Esophagus muscularis mucosa (tissue), 4 donors: ENCODE measurements at regions not wholly inside any gene's neighbourhood (a gene's known extent, or its start where the extent isn't known, plus 50 kb on each side); places are given as distances from the start of the nearest gene placed in this dataset.

ENCODE experiments used
- DNase-seq: peaks from one replicate; pipeline ENCODE4 v3.0.0-alpha.2; 2017; ENCODE audit errors: extremely low spot score
- H3K27ac ChIP-seq, 4 donors: fragments of 200-600 bp; sonication (generic); replicated peaks in 1 of 4; 1 replicate in 3 of 4; 2 replicates in 1 of 4; pipeline ENCODE4 v1.5.1; 2016 to 2019; ENCODE audit warnings: mild to moderate bottlenecking in 1 of 4
- H3K27me3 ChIP-seq, 4 donors: fragments of 200-600 bp; sonication (generic); one replicate each; pipeline versions ENCODE4 v1.5.1 to v1.6.0; 2016 to 2019
- H3K36me3 ChIP-seq, 4 donors: fragments of 200-600 bp; sonication (generic); one replicate each; pipeline ENCODE4 v1.5.1; 2016 to 2019
- H3K4me1 ChIP-seq, 4 donors: fragments of 200-600 bp; sonication (generic); one replicate each; pipeline ENCODE4 v1.5.1; 2016 to 2019
- H3K4me3 ChIP-seq, 4 donors: fragments of 200-600 bp; sonication (generic); 1 replicate in 2 of 4; 2 replicates in 2 of 4; pipeline ENCODE4 v1.5.1; 2016 to 2019; ENCODE audit warnings: mild to moderate bottlenecking in 4 of 4, moderate library complexity in 1 of 4
- H3K9me3 ChIP-seq, 4 donors: fragments of 200-600 bp; sonication (generic); 1 replicate in 3 of 4; 2 replicates in 1 of 4; pipeline ENCODE4 v1.5.1; 2016 to 2019
- EP300 ChIP-seq: sonication (generic); formaldehyde crosslinking; IDR thresholded peaks from one replicate; pipeline ENCODE4 v1.6.1; 2017; ENCODE audit warnings: antibody characterized with exemption
- POLR2A ChIP-seq: fragments of 450-650 bp; IDR thresholded peaks from one replicate; pipeline ENCODE4 v1.6.1; 2017; ENCODE audit warnings: antibody characterized with exemption, moderate library complexity, mild to moderate bottlenecking, low read depth
- POLR2AphosphoS5 ChIP-seq, 2 donors: sonication (generic); formaldehyde crosslinking; IDR thresholded peaks; one replicate each; pipeline ENCODE4 v1.6.1; 2017; ENCODE audit warnings: antibody characterized with exemption in 2 of 2
- WGBS: methylation state at CpG from one replicate; pipeline ENCODE4 v1.1.5; 2018; 5-methylcytosine and 5-hydroxymethylcytosine counted together
- intact Hi-C: fragments of 100-400 bp; cut with DNase I; formaldehyde crosslinking; loops from one replicate; pipeline ENCODE4 v1.15.1; 2023
- TF ChIP-seq, protein P1 (sequence below), 3 experiments: fragments of 200-600 bp in 2 of 3; fragments of 450-650 bp in 1 of 3; sonication (generic) in 2 of 3; IDR thresholded peaks; one replicate each; pipeline ENCODE4 v1.5.1; 2017 to 2019; ENCODE audit warnings: antibody characterized with exemption in 3 of 3, mild to moderate bottlenecking in 2 of 3, moderate library complexity in 1 of 3

DNA sequence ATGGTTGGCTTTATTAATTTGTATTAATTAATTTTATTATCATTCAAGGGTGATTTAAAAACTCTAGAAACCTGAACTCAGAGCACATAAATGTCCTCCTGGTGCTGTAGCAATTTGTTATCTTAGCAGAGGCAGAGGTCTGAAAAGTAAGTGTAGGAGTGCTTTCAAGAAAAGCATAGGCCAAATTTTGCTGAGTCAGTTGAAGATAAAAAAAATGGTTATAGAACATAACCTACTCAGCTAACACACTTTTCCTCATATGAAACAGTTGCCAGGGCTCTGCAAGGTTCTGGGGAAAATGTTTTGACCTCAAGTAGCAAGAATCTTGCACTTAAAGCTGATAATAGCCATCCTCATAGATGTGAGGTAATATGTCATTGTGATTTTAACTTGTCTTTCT is 53.5 kb upstream of the CHODL start:
- TF ChIP-seq, protein P1, sequence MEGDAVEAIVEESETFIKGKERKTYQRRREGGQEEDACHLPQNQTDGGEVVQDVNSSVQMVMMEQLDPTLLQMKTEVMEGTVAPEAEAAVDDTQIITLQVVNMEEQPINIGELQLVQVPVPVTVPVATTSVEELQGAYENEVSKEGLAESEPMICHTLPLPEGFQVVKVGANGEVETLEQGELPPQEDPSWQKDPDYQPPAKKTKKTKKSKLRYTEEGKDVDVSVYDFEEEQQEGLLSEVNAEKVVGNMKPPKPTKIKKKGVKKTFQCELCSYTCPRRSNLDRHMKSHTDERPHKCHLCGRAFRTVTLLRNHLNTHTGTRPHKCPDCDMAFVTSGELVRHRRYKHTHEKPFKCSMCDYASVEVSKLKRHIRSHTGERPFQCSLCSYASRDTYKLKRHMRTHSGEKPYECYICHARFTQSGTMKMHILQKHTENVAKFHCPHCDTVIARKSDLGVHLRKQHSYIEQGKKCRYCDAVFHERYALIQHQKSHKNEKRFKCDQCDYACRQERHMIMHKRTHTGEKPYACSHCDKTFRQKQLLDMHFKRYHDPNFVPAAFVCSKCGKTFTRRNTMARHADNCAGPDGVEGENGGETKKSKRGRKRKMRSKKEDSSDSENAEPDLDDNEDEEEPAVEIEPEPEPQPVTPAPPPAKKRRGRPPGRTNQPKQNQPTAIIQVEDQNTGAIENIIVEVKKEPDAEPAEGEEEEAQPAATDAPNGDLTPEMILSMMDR (IDR thresholded peaks at IDR 0.05): no peak
- TF ChIP-seq POLR2A: no peak
- TF ChIP-seq EP300: no peak
- H3K27ac ChIP-seq: no peak overlapping the region
- H3K4me1 ChIP-seq: no peaks in the 10 kb centered on the region
- DNase-seq: no peak
- no peaks in the 10 kb centered on the region for H3K27me3 ChIP-seq
- intact Hi-C loops: no loop called here
- no peaks in the 10 kb centered on the region for H3K9me3 ChIP-seq
- no peak overlapping the region for H3K4me3 ChIP-seq
- H3K36me3 ChIP-seq: no peaks in the 10 kb centered on the region

DNA sequence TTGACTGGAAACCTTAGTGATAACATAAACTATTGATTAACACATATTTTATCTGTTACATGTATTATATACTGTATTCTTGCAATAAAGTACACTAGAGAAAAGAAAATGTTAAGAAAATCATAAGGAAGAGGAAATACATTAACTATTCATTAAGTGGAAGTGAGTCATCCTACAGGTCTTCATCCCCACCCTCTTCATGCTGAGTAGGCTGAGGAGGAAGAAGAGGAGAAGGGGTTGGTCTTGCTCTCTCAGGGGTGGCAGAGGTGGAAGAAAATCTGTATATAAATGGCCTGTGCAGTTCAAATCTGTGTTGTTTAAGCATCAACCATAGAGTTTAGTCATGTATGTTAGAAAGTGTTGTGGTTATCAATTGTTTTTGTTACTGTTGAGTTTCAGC is 66.1 kb upstream of the CHODL start:
- no peaks in the 10 kb centered on the region for H3K9me3 ChIP-seq
- intact Hi-C loops: no loop called here
- no peaks in the 10 kb centered on the region for H3K27me3 ChIP-seq
- DNase-seq: no peak
- no peaks in the 10 kb centered on the region for H3K4me1 ChIP-seq
- H3K27ac ChIP-seq: no peak overlapping the region
- no peak for TF ChIP-seq POLR2A
- TF ChIP-seq, protein P1 (IDR thresholded peaks at IDR 0.05): no peak
- no peak for TF ChIP-seq POLR2AphosphoS5 (IDR thresholded peaks at IDR 0.05)
- TF ChIP-seq EP300: no peak
- H3K36me3 ChIP-seq: no peaks in the 10 kb centered on the region
- no peak overlapping the region for H3K4me3 ChIP-seq

DNA sequence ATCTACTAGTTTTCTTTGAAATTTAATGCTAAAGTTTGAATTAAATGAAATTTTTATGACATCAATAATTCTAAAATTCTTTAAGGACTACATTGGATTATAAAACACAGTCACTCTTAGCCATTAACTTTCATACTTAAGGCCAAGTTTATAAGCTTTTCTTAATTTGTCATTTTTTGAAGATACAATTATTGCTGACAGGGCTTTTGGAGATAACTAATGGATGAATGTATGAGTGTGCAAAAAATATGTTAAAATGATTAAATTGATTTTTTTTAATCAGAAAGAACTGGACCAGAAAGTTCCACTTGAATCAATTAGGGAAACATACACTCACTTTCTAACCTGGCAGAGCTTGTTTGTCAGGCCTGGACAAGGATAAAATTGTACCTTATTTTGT is 70.3 kb upstream of the CHODL start:
- H3K27ac ChIP-seq: no peak overlapping the region
- H3K36me3 ChIP-seq: no peaks in the 10 kb centered on the region
- H3K9me3 ChIP-seq: no peaks in the 10 kb centered on the region
- H3K27me3 ChIP-seq: no peaks in the 10 kb centered on the region
- H3K4me3 ChIP-seq: no peak overlapping the region
- no peaks in the 10 kb centered on the region for H3K4me1 ChIP-seq
- intact Hi-C loops: no loop called here
- no peak for DNase-seq
- TF ChIP-seq EP300 (no peak), POLR2A (no peak), POLR2AphosphoS5 (IDR thresholded peaks at IDR 0.05) (no peak)
- TF ChIP-seq, protein P1 (IDR thresholded peaks at IDR 0.05): no peak

DNA sequence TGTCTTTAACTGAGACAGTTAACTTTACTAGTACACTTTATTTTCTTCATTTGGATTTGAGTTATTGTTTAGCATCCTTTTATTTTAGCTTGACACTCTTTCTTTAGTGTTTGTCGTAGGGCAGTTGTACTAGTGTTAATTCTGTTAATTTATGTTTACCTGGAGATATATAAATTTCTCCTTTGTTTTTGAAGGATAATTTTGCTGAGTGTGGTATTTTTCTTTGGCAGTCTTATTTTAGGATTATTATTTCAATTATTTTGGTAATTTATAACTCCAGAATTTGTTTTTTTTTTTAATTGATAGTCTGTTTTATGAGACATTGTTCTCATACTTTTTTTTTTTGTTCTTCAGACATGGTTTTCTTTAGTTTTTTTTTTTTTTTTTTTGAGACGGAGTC is 73.8 kb upstream of the CHODL start:
- H3K9me3 ChIP-seq: no peaks in the 10 kb centered on the region
- no peak overlapping the region for H3K4me3 ChIP-seq
- no peaks in the 10 kb centered on the region for H3K4me1 ChIP-seq
- no peak overlapping the region for H3K27ac ChIP-seq
- WGBS: 86% methylated on average over 1 of the region's 2 CpGs
- no peak for DNase-seq
- TF ChIP-seq EP300: no peak
- no peak for TF ChIP-seq POLR2A
- TF ChIP-seq POLR2AphosphoS5 (IDR thresholded peaks at IDR 0.05): no peak
- TF ChIP-seq, protein P1 (IDR thresholded peaks at IDR 0.05): no peak
- no peaks in the 10 kb centered on the region for H3K27me3 ChIP-seq
- intact Hi-C loops: no loop called here
- H3K36me3 ChIP-seq: no peaks in the 10 kb centered on the region

DNA sequence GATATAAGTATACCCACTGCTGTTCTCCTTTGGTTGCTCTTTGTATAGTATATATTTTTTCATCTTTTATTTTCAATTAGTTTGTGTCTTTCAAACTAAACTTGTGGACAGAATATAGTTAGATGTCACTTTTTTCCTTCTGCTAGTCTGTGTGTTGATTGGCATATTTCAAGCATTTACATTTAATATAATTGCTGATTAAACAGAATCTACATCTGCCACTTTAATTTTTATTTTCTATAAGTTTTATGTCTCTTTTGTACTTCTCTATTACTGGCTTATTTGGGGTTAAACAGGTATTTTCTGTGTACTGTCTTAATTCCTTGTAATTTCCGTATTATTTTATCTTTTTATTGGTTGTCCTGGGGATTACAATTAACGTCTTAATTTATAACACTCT is 74.4 kb upstream of the CHODL start:
- no peak for DNase-seq
- intact Hi-C loops: no loop called here
- TF ChIP-seq, protein P1 (IDR thresholded peaks at IDR 0.05): no peak
- TF ChIP-seq POLR2A: no peak
- no peak for TF ChIP-seq POLR2AphosphoS5 (IDR thresholded peaks at IDR 0.05)
- TF ChIP-seq EP300: no peak
- WGBS: 95% methylated on average over 2 of the region's 2 CpGs
- no peaks in the 10 kb centered on the region for H3K27me3 ChIP-seq
- H3K36me3 ChIP-seq: no peaks in the 10 kb centered on the region
- no peaks in the 10 kb centered on the region for H3K4me1 ChIP-seq
- no peak overlapping the region for H3K27ac ChIP-seq
- H3K9me3 ChIP-seq: no peaks in the 10 kb centered on the region
- H3K4me3 ChIP-seq: no peak overlapping the region
